Liver (tissue), 8 donors: ENCODE measurements at regions not wholly inside any gene's neighbourhood (a gene's known extent, or its start where the extent isn't known, plus 50 kb on each side); places are given as distances from the start of the nearest gene placed in this dataset.

Experiments
- DNase-seq: peaks from one replicate; pipeline ENCODE4 v3.0.0-alpha.2; 2017; ENCODE audit warnings: low spot score
- H3K27ac ChIP-seq, 2 donors: one replicate each; pipeline ENCODE4 v1.7.0; 2013; ENCODE audit warnings: inconsistent platforms in 2 of 2, low read length in 2 of 2, control low read depth in 1 of 2, low read depth in 1 of 2, mild to moderate bottlenecking in 1 of 2
- H3K27me3 ChIP-seq, 4 donors: one replicate each; pipeline versions ENCODE4 v1.6.1 to v1.7.0; 2013; ENCODE audit warnings: low read length in 3 of 4, inconsistent platforms in 1 of 4, mild to moderate bottlenecking in 1 of 4, moderate library complexity in 1 of 4; ENCODE audit not compliant: control insufficient read depth in 4 of 4, insufficient read depth in 4 of 4
- H3K36me3 ChIP-seq, 4 donors: one replicate each; pipeline versions ENCODE4 v1.6.1 to v1.7.0; 2013; ENCODE audit warnings: low read length in 3 of 4, mild to moderate bottlenecking in 3 of 4, low read depth in 1 of 4, moderate library complexity in 1 of 4; ENCODE audit not compliant: control insufficient read depth in 4 of 4, insufficient read depth in 3 of 4
- H3K4me1 ChIP-seq, 4 donors: one replicate each; pipeline versions ENCODE4 v1.6.1 to v1.7.0; 2013; ENCODE audit warnings: low read length in 3 of 4, mild to moderate bottlenecking in 3 of 4, moderate library complexity in 1 of 4; ENCODE audit not compliant: control insufficient read depth in 4 of 4, insufficient read depth in 4 of 4
- H3K4me3 ChIP-seq, 3 donors: one replicate each; pipeline versions ENCODE4 v1.6.1 to v1.7.0; 2013; ENCODE audit warnings: low read length in 3 of 3, control low read depth in 1 of 3, low read depth in 1 of 3, mild to moderate bottlenecking in 1 of 3
- H3K9ac ChIP-seq, 2 donors: one replicate each; pipeline ENCODE4 v1.7.0; 2013; ENCODE audit warnings: low read length in 2 of 2, mild to moderate bottlenecking in 2 of 2, moderate library complexity in 2 of 2, control low read depth in 1 of 2, low read depth in 1 of 2
- H3K9me3 ChIP-seq, 4 donors: one replicate each; pipeline versions ENCODE4 v1.6.1 to v1.7.0; 2013; ENCODE audit warnings: low read length in 3 of 4; ENCODE audit not compliant: control insufficient read depth in 4 of 4
- ATF3 ChIP-seq: IDR thresholded peaks from 2 replicates; pipeline ENCODE4 v1.6.1; 2016; ENCODE audit warnings: antibody characterized with exemption
- FOXA1 ChIP-seq: IDR thresholded peaks from 2 replicates; pipeline ENCODE4 v1.6.1; 2016; ENCODE audit warnings: antibody characterized with exemption
- GABPA ChIP-seq, 2 donors: IDR thresholded peaks in 1 of 2; conservative IDR thresholded peaks in 1 of 2; 2 replicates each; pipeline ENCODE4 v1.6.1; 2016; ENCODE audit warnings: antibody characterized with exemption in 2 of 2, mild to moderate bottlenecking in 1 of 2, moderate library complexity in 1 of 2
- HNF4A ChIP-seq, 2 donors: conservative IDR thresholded peaks; 2 replicates each; pipeline ENCODE4 v1.6.1; 2016; ENCODE audit warnings: antibody characterized with exemption in 2 of 2, mild to moderate bottlenecking in 2 of 2
- HNF4G ChIP-seq: IDR thresholded peaks from 2 replicates; pipeline ENCODE4 v1.6.1; 2016; ENCODE audit warnings: antibody characterized with exemption
- JUND ChIP-seq, 2 donors: IDR thresholded peaks; 2 replicates each; pipeline ENCODE4 v1.6.1; 2016; ENCODE audit warnings: antibody characterized with exemption in 2 of 2
- MAX ChIP-seq: IDR thresholded peaks from 2 replicates; pipeline ENCODE4 v1.6.1; 2016; ENCODE audit warnings: antibody characterized with exemption
- NR2F2 ChIP-seq: IDR thresholded peaks from 2 replicates; pipeline ENCODE4 v1.6.1; 2016; ENCODE audit warnings: antibody characterized with exemption
- RAD21 ChIP-seq, 2 donors: IDR thresholded peaks; 2 replicates each; pipeline ENCODE4 v1.6.1; 2016; ENCODE audit warnings: antibody characterized with exemption in 2 of 2, mild to moderate bottlenecking in 2 of 2
- RXRA ChIP-seq, 2 donors: IDR thresholded peaks; 2 replicates each; pipeline ENCODE4 v1.6.1; 2017 to 2018; ENCODE audit warnings: antibody characterized with exemption in 2 of 2, mild to moderate bottlenecking in 1 of 2
- SP1 ChIP-seq: IDR thresholded peaks from 2 replicates; pipeline ENCODE4 v1.6.1; 2018; ENCODE audit warnings: antibody characterized with exemption, mild to moderate bottlenecking
- YY1 ChIP-seq: IDR thresholded peaks from 2 replicates; pipeline ENCODE4 v1.6.1; 2016; ENCODE audit warnings: antibody characterized with exemption, mild to moderate bottlenecking
- WGBS: extraction: QIAGEN DNeasy Blood & Tissue Kit; methylation state at CpG from one replicate; pipeline ENCODE4 v1.1.7; 2013; 5-methylcytosine and 5-hydroxymethylcytosine counted together
- TF ChIP-seq, protein P1 (sequence below): IDR thresholded peaks from 2 replicates; pipeline ENCODE4 v1.6.1; 2016; ENCODE audit warnings: antibody characterized with exemption
- TF ChIP-seq, protein P2 (sequence below): IDR thresholded peaks from 2 replicates; pipeline ENCODE4 v1.6.1; 2016; ENCODE audit warnings: antibody characterized with exemption, mild to moderate bottlenecking
- TF ChIP-seq, protein P3 (sequence below): fragments of 150-350 bp; IDR thresholded peaks from 2 replicates; pipeline ENCODE4 v1.5.1; 2017; ENCODE audit warnings: improper control_type of control experiment, low read depth, low read length; ENCODE audit not compliant: missing input control
- donor health status: healthy.
- donor health status: healthy.
- donor health status: healthy.
- donor health status: healthy.
- donor health status: healthy.

GRCh38 chr11:131274233-131274632 is 96.2 kb upstream of the NTM start (continued):
- TF ChIP-seq, protein P1, sequence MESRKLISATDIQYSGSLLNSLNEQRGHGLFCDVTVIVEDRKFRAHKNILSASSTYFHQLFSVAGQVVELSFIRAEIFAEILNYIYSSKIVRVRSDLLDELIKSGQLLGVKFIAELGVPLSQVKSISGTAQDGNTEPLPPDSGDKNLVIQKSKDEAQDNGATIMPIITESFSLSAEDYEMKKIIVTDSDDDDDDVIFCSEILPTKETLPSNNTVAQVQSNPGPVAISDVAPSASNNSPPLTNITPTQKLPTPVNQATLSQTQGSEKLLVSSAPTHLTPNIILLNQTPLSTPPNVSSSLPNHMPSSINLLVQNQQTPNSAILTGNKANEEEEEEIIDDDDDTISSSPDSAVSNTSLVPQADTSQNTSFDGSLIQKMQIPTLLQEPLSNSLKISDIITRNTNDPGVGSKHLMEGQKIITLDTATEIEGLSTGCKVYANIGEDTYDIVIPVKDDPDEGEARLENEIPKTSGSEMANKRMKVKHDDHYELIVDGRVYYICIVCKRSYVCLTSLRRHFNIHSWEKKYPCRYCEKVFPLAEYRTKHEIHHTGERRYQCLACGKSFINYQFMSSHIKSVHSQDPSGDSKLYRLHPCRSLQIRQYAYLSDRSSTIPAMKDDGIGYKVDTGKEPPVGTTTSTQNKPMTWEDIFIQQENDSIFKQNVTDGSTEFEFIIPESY = no peak
- TF ChIP-seq JUND (IDR thresholded peaks at IDR 0.05) (no peak), FOXA1 (no peak), RXRA (IDR thresholded peaks at IDR 0.05) (no peak), HNF4A (conservative IDR thresholded peaks at IDR 0.05) (no peak), ATF3 (no peak), MAX (no peak), NR2F2 (no peak)

- H3K4me3 ChIP-seq = no peak overlapping the region
- no peaks in the 10 kb centered on the region for H3K4me1 ChIP-seq
- DNase-seq = no peak
- no peak for TF ChIP-seq ATF3
- H3K9ac ChIP-seq = no peak overlapping the region
- peaks cover 0 to 7% (median 0%) of the 10 kb centered on the region in 4 donors for H3K27me3 ChIP-seq
- H3K36me3 ChIP-seq = no peaks in the 10 kb centered on the region
- WGBS = 71% methylated on average over 9 of the region's 9 CpGs
- H3K27ac ChIP-seq = no peak overlapping the region
- H3K9me3 ChIP-seq = peaks cover 0 to 3% (median under 1%) of the 10 kb centered on the region in 4 donors
Observed at GRCh38 chr11:131275580-131275979, 94.8 kb upstream of the NTM start.

GRCh38 chr11:131278472-131278871 is 91.9 kb upstream of the NTM start:
- 59% methylated on average over 6 of the region's 6 CpGs for WGBS
- H3K4me1 ChIP-seq = no peaks in the 10 kb centered on the region
- no peak for TF ChIP-seq YY1
- TF ChIP-seq FOXA1 = no peak
- no peak for TF ChIP-seq RAD21 (IDR thresholded peaks at IDR 0.05)
- no peak for TF ChIP-seq MAX
- peaks cover 0 to 7% (median 0%) of the 10 kb centered on the region in 4 donors for H3K27me3 ChIP-seq
- H3K4me3 ChIP-seq = no peak overlapping the region
- H3K27ac ChIP-seq = no peak overlapping the region
- H3K36me3 ChIP-seq = no peaks in the 10 kb centered on the region
- no peak for DNase-seq
- peaks cover 0 to 3% (median 0%) of the 10 kb centered on the region in 4 donors for H3K9me3 ChIP-seq
- H3K9ac ChIP-seq = no peak overlapping the region

DNA sequence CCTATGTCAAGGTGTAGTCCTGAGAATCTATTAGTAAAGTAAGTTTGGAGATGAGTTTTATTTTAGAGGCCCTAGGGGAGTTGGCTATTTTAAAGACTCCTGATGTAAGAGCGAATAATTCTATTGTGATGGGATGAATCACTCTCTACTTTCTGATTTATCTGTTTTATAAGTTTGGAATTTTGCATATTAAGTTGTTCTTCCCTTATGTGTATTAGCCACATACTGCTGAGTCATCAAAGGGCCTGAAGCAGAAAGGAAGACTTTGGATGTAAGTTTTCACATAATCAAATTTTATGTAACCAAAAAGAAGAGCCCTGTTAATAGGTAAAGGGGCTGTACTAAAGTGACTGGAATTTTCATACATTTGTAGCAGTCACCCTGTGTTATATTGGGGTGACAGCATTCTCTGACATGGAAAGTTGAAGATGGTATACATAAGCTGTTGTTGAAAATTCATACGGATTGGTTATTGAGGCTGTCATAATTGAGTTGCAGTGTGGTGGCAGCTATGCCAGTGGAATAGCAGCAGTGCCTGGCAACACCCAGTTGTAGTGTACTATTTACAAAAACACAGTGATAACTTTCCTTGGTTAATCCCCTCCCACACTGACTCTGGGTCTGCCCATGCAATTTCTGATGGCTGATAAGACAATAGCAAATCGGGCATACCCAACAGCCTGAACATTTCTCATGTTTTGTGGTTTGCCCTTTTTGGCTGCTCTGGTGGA is 90.6 kb upstream of the NTM start:
- Histone ChIP-seq H3K4me1 (no peaks in the 10 kb centered on the region), H3K9me3 (peaks cover 0 to 3% (median 0%) of the 10 kb centered on the region in 4 donors), H3K36me3 (no peaks in the 10 kb centered on the region), H3K9ac (no peak overlapping the region), H3K27ac (no peak overlapping the region), H3K27me3 (peaks cover 0 to 7% (median 0%) of the 10 kb centered on the region in 4 donors), H3K4me3 (no peak overlapping the region)
- DNase-seq = no peak
- WGBS = 89% methylated on average over 3 of the region's 3 CpGs
- TF ChIP-seq NR2F2 (no peak), RAD21 (IDR thresholded peaks at IDR 0.05) (no peak), HNF4G (no peak), SP1 (no peak), ATF3 (no peak), YY1 (no peak), MAX (no peak), GABPA (IDR thresholded peaks at IDR 0.05 in 1 of 2, conservative IDR thresholded peaks at IDR 0.05 in 1 of 2) (no peak)
- TF ChIP-seq, protein P2, sequence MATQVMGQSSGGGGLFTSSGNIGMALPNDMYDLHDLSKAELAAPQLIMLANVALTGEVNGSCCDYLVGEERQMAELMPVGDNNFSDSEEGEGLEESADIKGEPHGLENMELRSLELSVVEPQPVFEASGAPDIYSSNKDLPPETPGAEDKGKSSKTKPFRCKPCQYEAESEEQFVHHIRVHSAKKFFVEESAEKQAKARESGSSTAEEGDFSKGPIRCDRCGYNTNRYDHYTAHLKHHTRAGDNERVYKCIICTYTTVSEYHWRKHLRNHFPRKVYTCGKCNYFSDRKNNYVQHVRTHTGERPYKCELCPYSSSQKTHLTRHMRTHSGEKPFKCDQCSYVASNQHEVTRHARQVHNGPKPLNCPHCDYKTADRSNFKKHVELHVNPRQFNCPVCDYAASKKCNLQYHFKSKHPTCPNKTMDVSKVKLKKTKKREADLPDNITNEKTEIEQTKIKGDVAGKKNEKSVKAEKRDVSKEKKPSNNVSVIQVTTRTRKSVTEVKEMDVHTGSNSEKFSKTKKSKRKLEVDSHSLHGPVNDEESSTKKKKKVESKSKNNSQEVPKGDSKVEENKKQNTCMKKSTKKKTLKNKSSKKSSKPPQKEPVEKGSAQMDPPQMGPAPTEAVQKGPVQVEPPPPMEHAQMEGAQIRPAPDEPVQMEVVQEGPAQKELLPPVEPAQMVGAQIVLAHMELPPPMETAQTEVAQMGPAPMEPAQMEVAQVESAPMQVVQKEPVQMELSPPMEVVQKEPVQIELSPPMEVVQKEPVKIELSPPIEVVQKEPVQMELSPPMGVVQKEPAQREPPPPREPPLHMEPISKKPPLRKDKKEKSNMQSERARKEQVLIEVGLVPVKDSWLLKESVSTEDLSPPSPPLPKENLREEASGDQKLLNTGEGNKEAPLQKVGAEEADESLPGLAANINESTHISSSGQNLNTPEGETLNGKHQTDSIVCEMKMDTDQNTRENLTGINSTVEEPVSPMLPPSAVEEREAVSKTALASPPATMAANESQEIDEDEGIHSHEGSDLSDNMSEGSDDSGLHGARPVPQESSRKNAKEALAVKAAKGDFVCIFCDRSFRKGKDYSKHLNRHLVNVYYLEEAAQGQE = no peak
- TF ChIP-seq, protein P3, sequence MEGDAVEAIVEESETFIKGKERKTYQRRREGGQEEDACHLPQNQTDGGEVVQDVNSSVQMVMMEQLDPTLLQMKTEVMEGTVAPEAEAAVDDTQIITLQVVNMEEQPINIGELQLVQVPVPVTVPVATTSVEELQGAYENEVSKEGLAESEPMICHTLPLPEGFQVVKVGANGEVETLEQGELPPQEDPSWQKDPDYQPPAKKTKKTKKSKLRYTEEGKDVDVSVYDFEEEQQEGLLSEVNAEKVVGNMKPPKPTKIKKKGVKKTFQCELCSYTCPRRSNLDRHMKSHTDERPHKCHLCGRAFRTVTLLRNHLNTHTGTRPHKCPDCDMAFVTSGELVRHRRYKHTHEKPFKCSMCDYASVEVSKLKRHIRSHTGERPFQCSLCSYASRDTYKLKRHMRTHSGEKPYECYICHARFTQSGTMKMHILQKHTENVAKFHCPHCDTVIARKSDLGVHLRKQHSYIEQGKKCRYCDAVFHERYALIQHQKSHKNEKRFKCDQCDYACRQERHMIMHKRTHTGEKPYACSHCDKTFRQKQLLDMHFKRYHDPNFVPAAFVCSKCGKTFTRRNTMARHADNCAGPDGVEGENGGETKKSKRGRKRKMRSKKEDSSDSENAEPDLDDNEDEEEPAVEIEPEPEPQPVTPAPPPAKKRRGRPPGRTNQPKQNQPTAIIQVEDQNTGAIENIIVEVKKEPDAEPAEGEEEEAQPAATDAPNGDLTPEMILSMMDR = no peak
